Skeletal muscle tissue (tissue), 3 donors: ENCODE measurements at regions not wholly inside any gene's neighbourhood (a gene's known extent, or its start where the extent isn't known, plus 50 kb on each side); places are given as distances from the start of the nearest gene placed in this dataset.

Source experiments
- H3K27ac ChIP-seq: one replicate; pipeline ENCODE4 v1.7.0; 2013; ENCODE audit warnings: mild to moderate bottlenecking, low read depth, low read length, inconsistent platforms
- H3K27me3 ChIP-seq, 3 donors: one replicate each; pipeline ENCODE4 v1.7.0; 2013; ENCODE audit warnings: low read length in 3 of 3; ENCODE audit not compliant: control insufficient read depth in 3 of 3, insufficient read depth in 3 of 3
- H3K36me3 ChIP-seq, 3 donors: one replicate each; pipeline ENCODE4 v1.7.0; 2013; ENCODE audit warnings: low read length in 3 of 3; ENCODE audit not compliant: control insufficient read depth in 3 of 3, insufficient read depth in 3 of 3
- H3K4me1 ChIP-seq, 3 donors: one replicate each; pipeline ENCODE4 v1.7.0; 2013; ENCODE audit warnings: low read length in 3 of 3, mild to moderate bottlenecking in 3 of 3; ENCODE audit not compliant: control insufficient read depth in 3 of 3, insufficient read depth in 3 of 3
- H3K4me3 ChIP-seq, 3 donors: one replicate each; pipeline ENCODE4 v1.7.0; 2013; ENCODE audit warnings: low read length in 3 of 3
- H3K9ac ChIP-seq, 3 donors: one replicate each; pipeline ENCODE4 v1.7.0; 2013; ENCODE audit warnings: low read length in 3 of 3, mild to moderate bottlenecking in 3 of 3, moderate library complexity in 2 of 3, low read depth in 1 of 3
- H3K9me3 ChIP-seq, 3 donors: one replicate each; pipeline ENCODE4 v1.7.0; 2013; ENCODE audit warnings: low read length in 3 of 3; ENCODE audit not compliant: control insufficient read depth in 3 of 3
- donor health status: Osteomylitis.

- H3K9ac ChIP-seq = no peak overlapping the region
- H3K4me3 ChIP-seq = no peak overlapping the region
- no peak overlapping the region for H3K27ac ChIP-seq
- H3K36me3 ChIP-seq = no peaks in the 10 kb centered on the region
- no peaks in the 10 kb centered on the region for H3K4me1 ChIP-seq
- no peaks in the 10 kb centered on the region for H3K27me3 ChIP-seq
- no peaks in the 10 kb centered on the region for H3K9me3 ChIP-seq
Measured at GRCh38 chr14:71711125-71711524, 221.1 kb upstream of the RGS6 start.

GRCh38 chr14:71711619-71712018 lies 220.6 kb upstream of the RGS6 start:
- Histone ChIP-seq H3K9me3 (no peaks in the 10 kb centered on the region), H3K27ac (no peak overlapping the region), H3K4me3 (no peak overlapping the region), H3K4me1 (no peaks in the 10 kb centered on the region), H3K27me3 (no peaks in the 10 kb centered on the region), H3K36me3 (no peaks in the 10 kb centered on the region), H3K9ac (no peak overlapping the region)

- H3K36me3 ChIP-seq = no peaks in the 10 kb centered on the region
- H3K4me1 ChIP-seq = no peaks in the 10 kb centered on the region
- no peaks in the 10 kb centered on the region for H3K9me3 ChIP-seq
- H3K27me3 ChIP-seq = no peaks in the 10 kb centered on the region
- H3K9ac ChIP-seq = no peak overlapping the region
- H3K4me3 ChIP-seq = no peak overlapping the region
- no peak overlapping the region for H3K27ac ChIP-seq
Measured at GRCh38 chr14:71712478-71712877, 219.8 kb upstream of the RGS6 start.

GRCh38 chr14:71713016-71713415 lies 219.2 kb upstream of the RGS6 start:
- H3K4me1 ChIP-seq = no peaks in the 10 kb centered on the region
- no peak overlapping the region for H3K27ac ChIP-seq
- H3K27me3 ChIP-seq = no peaks in the 10 kb centered on the region
- H3K9me3 ChIP-seq = no peaks in the 10 kb centered on the region
- H3K36me3 ChIP-seq = no peaks in the 10 kb centered on the region
- no peak overlapping the region for H3K9ac ChIP-seq
- H3K4me3 ChIP-seq = no peak overlapping the region

- Histone ChIP-seq H3K4me3 (no peak overlapping the region), H3K27ac (no peak overlapping the region), H3K36me3 (no peaks in the 10 kb centered on the region), H3K4me1 (no peaks in the 10 kb centered on the region), H3K9me3 (no peaks in the 10 kb centered on the region), H3K9ac (no peak overlapping the region), H3K27me3 (no peaks in the 10 kb centered on the region)
Measured at GRCh38 chr14:71713451-71713850, 218.8 kb upstream of the RGS6 start.

GRCh38 chr14:71714225-71714624 lies 218.0 kb upstream of the RGS6 start:
- no peaks in the 10 kb centered on the region for H3K36me3 ChIP-seq
- H3K27ac ChIP-seq = no peak overlapping the region
- no peak overlapping the region for H3K9ac ChIP-seq
- no peaks in the 10 kb centered on the region for H3K4me1 ChIP-seq
- H3K4me3 ChIP-seq = no peak overlapping the region
- no peaks in the 10 kb centered on the region for H3K27me3 ChIP-seq
- no peaks in the 10 kb centered on the region for H3K9me3 ChIP-seq

GRCh38 chr14:71716041-71716772 lies 216.0 kb upstream of the RGS6 start:
- Histone ChIP-seq H3K27ac (no peak overlapping the region), H3K4me3 (no peak overlapping the region), H3K9me3 (no peaks in the 10 kb centered on the region), H3K4me1 (no peaks in the 10 kb centered on the region), H3K36me3 (no peaks in the 10 kb centered on the region), H3K27me3 (no peaks in the 10 kb centered on the region), H3K9ac (no peak overlapping the region)

- H3K9ac ChIP-seq = no peak overlapping the region
- H3K9me3 ChIP-seq = no peaks in the 10 kb centered on the region
- peaks cover 4 to 7% (median 6%) of the 10 kb centered on the region in 3 donors for H3K36me3 ChIP-seq
- H3K4me1 ChIP-seq = no peaks in the 10 kb centered on the region
- H3K27ac ChIP-seq = no peak overlapping the region
- H3K27me3 ChIP-seq = no peaks in the 10 kb centered on the region
- H3K4me3 ChIP-seq = no peak overlapping the region
Measured at GRCh38 chr14:71720978-71721624, 211.1 kb upstream of the RGS6 start.

GRCh38 chr14:71721791-71722190 lies 210.4 kb upstream of the RGS6 start:
- no peaks in the 10 kb centered on the region for H3K27me3 ChIP-seq
- no peaks in the 10 kb centered on the region for H3K4me1 ChIP-seq
- H3K9ac ChIP-seq = no peak overlapping the region
- H3K36me3 ChIP-seq = peaks cover 4 to 7% (median 6%) of the 10 kb centered on the region in 3 donors
- H3K4me3 ChIP-seq = no peak overlapping the region
- no peak overlapping the region for H3K27ac ChIP-seq
- no peaks in the 10 kb centered on the region for H3K9me3 ChIP-seq

GRCh38 chr14:71722885-71723284 lies 209.3 kb upstream of the RGS6 start:
- H3K9ac ChIP-seq = no peak overlapping the region
- H3K4me1 ChIP-seq = no peaks in the 10 kb centered on the region
- peaks cover 4 to 7% (median 6%) of the 10 kb centered on the region in 3 donors for H3K36me3 ChIP-seq
- no peaks in the 10 kb centered on the region for H3K27me3 ChIP-seq
- H3K4me3 ChIP-seq = no peak overlapping the region
- no peak overlapping the region for H3K27ac ChIP-seq
- H3K9me3 ChIP-seq = no peaks in the 10 kb centered on the region
